Astrocyte of the hippocampus (primary cell): ENCODE measurements at regions not wholly inside any gene's neighbourhood (a gene's known extent, or its start where the extent isn't known, plus 50 kb on each side); places are given as distances from the start of the nearest gene placed in this dataset.

Experiments
- DNase-seq: peaks from one replicate; pipeline ENCODE4 v3.0.0; 2011; ENCODE audit warnings: low read depth, low spot score

- no peak for DNase-seq
Measured at GRCh38 chr9:120136696-120137095, 443.3 kb downstream of the CDK5RAP2 start.

- DNase-seq, result no peak
Measured at GRCh38 chr9:120117081-120117480, 462.9 kb downstream of the CDK5RAP2 start.

GRCh38 chr9:120110520-120110919, 469.4 kb downstream of the CDK5RAP2 start:
- no peak for DNase-seq

GRCh38 chr9:120109242-120109641, 470.7 kb downstream of the CDK5RAP2 start:
- peak; percentile 12 for DNase-seq

- DNase-seq, result no peak
Measured at GRCh38 chr9:120107138-120107537, 472.8 kb downstream of the CDK5RAP2 start.

- DNase-seq, result no peak
Measured at GRCh38 chr9:120104771-120105170, 475.2 kb downstream of the CDK5RAP2 start.

- no peak for DNase-seq
Measured at GRCh38 chr9:120100595-120100994, 479.4 kb downstream of the CDK5RAP2 start.

- no peak for DNase-seq
Measured at GRCh38 chr9:120099065-120099464, 480.9 kb downstream of the CDK5RAP2 start.

- DNase-seq, result no peak
Measured at GRCh38 chr9:120098584-120098983, 481.4 kb downstream of the CDK5RAP2 start.

GRCh38 chr9:120091206-120091605, 488.8 kb downstream of the CDK5RAP2 start:
- no peak for DNase-seq

GRCh38 chr9:120080849-120081248, 499.1 kb downstream of the CDK5RAP2 start:
- no peak for DNase-seq

GRCh38 chr9:120078112-120078511, 501.9 kb downstream of the CDK5RAP2 start:
- no peak for DNase-seq

- no peak for DNase-seq
Measured at GRCh38 chr9:120071760-120072159, 508.2 kb downstream of the CDK5RAP2 start.

GRCh38 chr9:120066315-120066714, 513.7 kb downstream of the CDK5RAP2 start:
- DNase-seq, result peak; percentile 6

GRCh38 chr9:120065151-120065550, 514.8 kb downstream of the CDK5RAP2 start:
- no peak for DNase-seq

GRCh38 chr9:120045011-120045410, 535.0 kb downstream of the CDK5RAP2 start:
- no peak for DNase-seq

GRCh38 chr9:120043448-120043847, 536.5 kb downstream of the CDK5RAP2 start:
- no peak for DNase-seq

GRCh38 chr9:120040896-120041295, 539.1 kb downstream of the CDK5RAP2 start:
- peak; percentile 62 for DNase-seq

GRCh38 chr9:120038342-120038741, 541.6 kb downstream of the CDK5RAP2 start:
- no peak for DNase-seq

GRCh38 chr9:120032639-120033038, 547.3 kb downstream of the CDK5RAP2 start:
- DNase-seq, result no peak

GRCh38 chr9:120030847-120031246, 549.1 kb downstream of the CDK5RAP2 start:
- no peak for DNase-seq

- DNase-seq, result no peak
Measured at GRCh38 chr9:120018550-120018949, 561.4 kb downstream of the CDK5RAP2 start.

- DNase-seq, result no peak
Measured at GRCh38 chr9:120018037-120018436, 561.9 kb downstream of the CDK5RAP2 start.

GRCh38 chr9:120016231-120016630, 563.7 kb downstream of the CDK5RAP2 start:
- DNase-seq, result no peak

- no peak for DNase-seq
Measured at GRCh38 chr9:120014796-120015195, 565.2 kb downstream of the CDK5RAP2 start.
